Keratinocyte (primary cell): ENCODE measurements at regions not wholly inside any gene's neighbourhood (a gene's known extent, or its start where the extent isn't known, plus 50 kb on each side); places are given as distances from the start of the nearest gene placed in this dataset.

Experiments
- EZH2 ChIP-seq: IDR thresholded peaks from one replicate; pipeline ENCODE4 v1.6.1; 2012; ENCODE audit warnings: inconsistent platforms, mild to moderate bottlenecking, low read length, moderate library complexity
- TF ChIP-seq, protein P1 (sequence below), 3 experiments: IDR thresholded peaks in 1 of 3; conservative IDR thresholded peaks in 1 of 3; optimal IDR thresholded peaks in 1 of 3; 2 replicates in 2 of 3; 3 replicates in 1 of 3; pipeline versions ENCODE3 to v1.5.1; 2011; ENCODE audit warnings: low read length in 3 of 3, mild to moderate bottlenecking in 3 of 3, moderate library complexity in 2 of 3, control low read depth in 1 of 3, inconsistent platforms in 1 of 3; ENCODE audit not compliant: insufficient read depth in 2 of 3; ENCODE audit errors: extremely low read depth in 1 of 3

DNA sequence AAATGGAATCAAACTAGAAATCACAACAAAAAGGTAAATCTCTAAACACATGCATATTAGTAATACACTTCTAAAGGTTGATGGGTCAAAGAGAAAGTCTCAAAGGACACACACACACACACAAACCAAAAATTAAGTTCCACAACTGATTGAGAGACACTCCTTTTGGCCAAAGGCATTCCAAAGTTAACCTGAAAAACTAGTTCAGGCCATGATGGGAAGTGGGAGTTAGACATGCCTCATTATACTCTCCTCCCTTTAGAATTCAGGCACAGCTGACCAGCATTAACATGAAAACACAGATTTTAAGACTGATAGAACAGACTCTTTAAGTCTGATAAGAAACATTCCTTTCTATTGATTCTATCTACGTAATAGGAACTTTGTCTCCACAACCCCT lies 332.4 kb upstream of the IGFBP3 start:
- TF ChIP-seq, protein P1, sequence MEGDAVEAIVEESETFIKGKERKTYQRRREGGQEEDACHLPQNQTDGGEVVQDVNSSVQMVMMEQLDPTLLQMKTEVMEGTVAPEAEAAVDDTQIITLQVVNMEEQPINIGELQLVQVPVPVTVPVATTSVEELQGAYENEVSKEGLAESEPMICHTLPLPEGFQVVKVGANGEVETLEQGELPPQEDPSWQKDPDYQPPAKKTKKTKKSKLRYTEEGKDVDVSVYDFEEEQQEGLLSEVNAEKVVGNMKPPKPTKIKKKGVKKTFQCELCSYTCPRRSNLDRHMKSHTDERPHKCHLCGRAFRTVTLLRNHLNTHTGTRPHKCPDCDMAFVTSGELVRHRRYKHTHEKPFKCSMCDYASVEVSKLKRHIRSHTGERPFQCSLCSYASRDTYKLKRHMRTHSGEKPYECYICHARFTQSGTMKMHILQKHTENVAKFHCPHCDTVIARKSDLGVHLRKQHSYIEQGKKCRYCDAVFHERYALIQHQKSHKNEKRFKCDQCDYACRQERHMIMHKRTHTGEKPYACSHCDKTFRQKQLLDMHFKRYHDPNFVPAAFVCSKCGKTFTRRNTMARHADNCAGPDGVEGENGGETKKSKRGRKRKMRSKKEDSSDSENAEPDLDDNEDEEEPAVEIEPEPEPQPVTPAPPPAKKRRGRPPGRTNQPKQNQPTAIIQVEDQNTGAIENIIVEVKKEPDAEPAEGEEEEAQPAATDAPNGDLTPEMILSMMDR (optimal IDR thresholded peaks at IDR 0.05 in 1 of 3, IDR thresholded peaks at IDR 0.05 in 1 of 3, conservative IDR thresholded peaks at IDR 0.05 in 1 of 3; ENCODE audit: extremely low read depth in 1 of 3, insufficient read depth in 2 of 3, low read length in 3 of 3): no peak
- TF ChIP-seq EZH2: no peak
